ENCODE measurements at regions not wholly inside any gene's neighbourhood (a gene's known extent, or its start where the extent isn't known, plus 50 kb on each side); places are given as distances from the start of the nearest gene placed in this dataset.
A peak's percentile ranks its signal among the peaks of the same experiment; 100 is the strongest.

GRCh38 chrX:45400027-45400779, 199.5 kb upstream of the DIPK2B start:
- peak; percentile 6 for DNase-seq (ENCODE audit: low spot score)

- DNase-seq (ENCODE audit: low spot score): peak; percentile 4
Measured at GRCh38 chrX:45385757-45386156, 185.1 kb upstream of the DIPK2B start.

- DNase-seq (ENCODE audit: low spot score): no peak
Measured at GRCh38 chrX:45381841-45382240, 181.2 kb upstream of the DIPK2B start.

- no peak for DNase-seq (ENCODE audit: low spot score)
Measured at GRCh38 chrX:45381366-45381765, 180.7 kb upstream of the DIPK2B start.

- no peak for DNase-seq (ENCODE audit: low spot score)
Measured at GRCh38 chrX:45379236-45379635, 178.6 kb upstream of the DIPK2B start.

GRCh38 chrX:45372151-45372550, 171.5 kb upstream of the DIPK2B start:
- DNase-seq (ENCODE audit: low spot score): no peak

- DNase-seq (ENCODE audit: low spot score): no peak
Measured at GRCh38 chrX:45368705-45369104, 168.0 kb upstream of the DIPK2B start.

- DNase-seq (ENCODE audit: low spot score): no peak
Measured at GRCh38 chrX:45363596-45363995, 162.9 kb upstream of the DIPK2B start.

GRCh38 chrX:45360571-45360970, 159.9 kb upstream of the DIPK2B start:
- no peak for DNase-seq (ENCODE audit: low spot score)

- DNase-seq (ENCODE audit: low spot score): no peak
Measured at GRCh38 chrX:45358392-45358791, 157.7 kb upstream of the DIPK2B start.

- DNase-seq (ENCODE audit: low spot score): no peak
Measured at GRCh38 chrX:45353456-45353855, 152.8 kb upstream of the DIPK2B start.

- no peak for DNase-seq (ENCODE audit: low spot score)
Measured at GRCh38 chrX:45352611-45353010, 151.9 kb upstream of the DIPK2B start.

GRCh38 chrX:45351478-45351877, 150.8 kb upstream of the DIPK2B start:
- DNase-seq (ENCODE audit: low spot score): peak; percentile 6

GRCh38 chrX:45348296-45348695, 147.6 kb upstream of the DIPK2B start:
- DNase-seq (ENCODE audit: low spot score): no peak

- DNase-seq (ENCODE audit: low spot score): no peak
Measured at GRCh38 chrX:45347877-45348276, 147.2 kb upstream of the DIPK2B start.

- peak; percentile 6 for DNase-seq (ENCODE audit: low spot score)
Measured at GRCh38 chrX:45344594-45344993, 143.9 kb upstream of the DIPK2B start.

- no peak for DNase-seq (ENCODE audit: low spot score)
Measured at GRCh38 chrX:45329217-45329616, 128.5 kb upstream of the DIPK2B start.

- DNase-seq (ENCODE audit: low spot score): no peak
Measured at GRCh38 chrX:45324941-45325340, 124.3 kb upstream of the DIPK2B start.

- no peak for DNase-seq (ENCODE audit: low spot score)
Measured at GRCh38 chrX:45323387-45323786, 122.7 kb upstream of the DIPK2B start.

- DNase-seq (ENCODE audit: low spot score): no peak
Measured at GRCh38 chrX:45322820-45323219, 122.1 kb upstream of the DIPK2B start.

- peak; percentile 17 for DNase-seq (ENCODE audit: low spot score)
Measured at GRCh38 chrX:45322382-45322781, 121.7 kb upstream of the DIPK2B start.

GRCh38 chrX:45320191-45320590, 119.5 kb upstream of the DIPK2B start:
- no peak for DNase-seq (ENCODE audit: low spot score)

GRCh38 chrX:45309801-45310200, 109.1 kb upstream of the DIPK2B start:
- no peak for DNase-seq (ENCODE audit: low spot score)

GRCh38 chrX:45309096-45309495, 108.4 kb upstream of the DIPK2B start:
- no peak for DNase-seq (ENCODE audit: low spot score)
